ENCODE measurements at regions not wholly inside any gene's neighbourhood (a gene's known extent, or its start where the extent isn't known, plus 50 kb on each side); places are given as distances from the start of the nearest gene placed in this dataset.
"Not testable (repeated sequence)": the region's sequence is repeated elsewhere in the genome, so short reads cannot be mapped to it uniquely, and the experiment has no call there.

- H3K36me3 Mint-ChIP-seq (ENCODE audit: low read depth); H3K27me3 Mint-ChIP-seq (ENCODE audit: low read depth); H3K4me1 Mint-ChIP-seq; H3K4me3 Mint-ChIP-seq; H3K27ac Mint-ChIP-seq: not testable (repeated sequence)
- peaks cover 24% of the 10 kb centered on the region for H3K9me3 Mint-ChIP-seq
These were observed 83.4 kb upstream of the RAP2C start for GRCh38 chrX:132302687-132303086.

GRCh38 chrX:132294776-132295495 lies 75.7 kb upstream of the RAP2C start:
- H3K4me3 Mint-ChIP-seq = no peak overlapping the region
- H3K27me3 Mint-ChIP-seq (ENCODE audit: low read depth) = no peaks in the 10 kb centered on the region
- no peak for TF ChIP-seq CTCF (IDR thresholded peaks at IDR 0.05; ENCODE audit: unreplicated experiment in 3 of 3)
- H3K4me1 Mint-ChIP-seq = no peaks in the 10 kb centered on the region
- H3K9me3 Mint-ChIP-seq = peaks cover 21% of the 10 kb centered on the region
- H3K27ac Mint-ChIP-seq = no peak overlapping the region
- peaks cover 4% of the 10 kb centered on the region for H3K36me3 Mint-ChIP-seq (ENCODE audit: low read depth)

- no peaks in the 10 kb centered on the region for H3K4me1 Mint-ChIP-seq
- H3K27me3 Mint-ChIP-seq (ENCODE audit: low read depth) = no peaks in the 10 kb centered on the region
- no peak for TF ChIP-seq CTCF (IDR thresholded peaks at IDR 0.05; ENCODE audit: unreplicated experiment in 3 of 3)
- no peak overlapping the region for H3K27ac Mint-ChIP-seq
- no peak overlapping the region for H3K4me3 Mint-ChIP-seq
- H3K9me3 Mint-ChIP-seq = peaks cover 21% of the 10 kb centered on the region
- H3K36me3 Mint-ChIP-seq (ENCODE audit: low read depth) = peaks cover 4% of the 10 kb centered on the region
These were observed 74.9 kb upstream of the RAP2C start for GRCh38 chrX:132294192-132294591.

- no peaks in the 10 kb centered on the region for H3K27me3 Mint-ChIP-seq (ENCODE audit: low read depth)
- peak; percentile 78 to 81 (median 80) for TF ChIP-seq CTCF (IDR thresholded peaks at IDR 0.05; ENCODE audit: unreplicated experiment in 3 of 3)
These were observed 73.5 kb upstream of the RAP2C start for GRCh38 chrX:132292793-132293192.

GRCh38 chrX:132277953-132278614 lies 58.8 kb upstream of the RAP2C start:
- peaks cover 10% of the 10 kb centered on the region for H3K36me3 Mint-ChIP-seq (ENCODE audit: low read depth)
- no peak overlapping the region for H3K27ac Mint-ChIP-seq
- H3K4me3 Mint-ChIP-seq = no peak overlapping the region
- no peak for TF ChIP-seq CTCF (IDR thresholded peaks at IDR 0.05; ENCODE audit: unreplicated experiment in 3 of 3)
- no peaks in the 10 kb centered on the region for H3K4me1 Mint-ChIP-seq
- peaks cover 21% of the 10 kb centered on the region for H3K9me3 Mint-ChIP-seq
- no peaks in the 10 kb centered on the region for H3K27me3 Mint-ChIP-seq (ENCODE audit: low read depth)

More at GRCh38 chrX:132292793-132293192, 73.5 kb upstream of the RAP2C start:
- no peak overlapping the region for H3K27ac Mint-ChIP-seq
- no peaks in the 10 kb centered on the region for H3K4me1 Mint-ChIP-seq
- no peak overlapping the region for H3K4me3 Mint-ChIP-seq
- peaks cover 4% of the 10 kb centered on the region for H3K36me3 Mint-ChIP-seq (ENCODE audit: low read depth)
- H3K9me3 Mint-ChIP-seq = peaks cover 18% of the 10 kb centered on the region

- H3K4me1 Mint-ChIP-seq = peaks cover 15% of the 10 kb centered on the region
- no peak overlapping the region for H3K4me3 Mint-ChIP-seq
- no peak for TF ChIP-seq CTCF (IDR thresholded peaks at IDR 0.05; ENCODE audit: unreplicated experiment in 3 of 3)
- no peak overlapping the region for H3K27ac Mint-ChIP-seq
- H3K27me3 Mint-ChIP-seq (ENCODE audit: low read depth) = no peaks in the 10 kb centered on the region
- peaks cover 10% of the 10 kb centered on the region for H3K36me3 Mint-ChIP-seq (ENCODE audit: low read depth)
- H3K9me3 Mint-ChIP-seq = peaks cover 21% of the 10 kb centered on the region
These were observed 53.6 kb upstream of the RAP2C start for GRCh38 chrX:132272826-132273225.

All from nephron (organoid).